Vagina (tissue), 2 donors: ENCODE measurements at regions not wholly inside any gene's neighbourhood (a gene's known extent, or its start where the extent isn't known, plus 50 kb on each side); places are given as distances from the start of the nearest gene placed in this dataset.

Source experiments
- DNase-seq, 2 donors: peaks; one replicate each; pipeline ENCODE4 v3.0.0-alpha.2; 2017; ENCODE audit errors: extremely low spot score in 2 of 2
- H3K27ac ChIP-seq: fragments of 200-600 bp; sonication (generic); one replicate; pipeline ENCODE4 v1.5.1; 2019
- H3K27me3 ChIP-seq: fragments of 200-600 bp; sonication (generic); one replicate; pipeline ENCODE4 v1.5.1; 2019
- H3K36me3 ChIP-seq, 2 donors: fragments of 200-600 bp; sonication (generic); one replicate each; pipeline ENCODE4 v1.5.1; 2017 to 2019
- H3K4me1 ChIP-seq: fragments of 200-600 bp; sonication (generic); one replicate; pipeline ENCODE4 v1.5.1; 2019
- H3K4me3 ChIP-seq, 2 donors: fragments of 200-600 bp; sonication (generic); 1 replicate in 1 of 2; 2 replicates in 1 of 2; pipeline ENCODE4 v1.5.1; 2016 to 2019
- H3K9me3 ChIP-seq: fragments of 200-600 bp; sonication (generic); one replicate; pipeline ENCODE4 v1.5.1; 2019
- POLR2A ChIP-seq, 2 donors: fragments of 450-650 bp; IDR thresholded peaks; one replicate each; pipeline ENCODE4 v1.6.1; 2017; ENCODE audit warnings: antibody characterized with exemption in 2 of 2, mild to moderate bottlenecking in 2 of 2, moderate library complexity in 2 of 2
- POLR2AphosphoS5 ChIP-seq, 2 donors: sonication (generic); formaldehyde crosslinking; IDR thresholded peaks; one replicate each; pipeline ENCODE4 v1.9.0; 2017; ENCODE audit warnings: antibody characterized with exemption in 2 of 2, mild to moderate bottlenecking in 2 of 2, low read depth in 1 of 2; ENCODE audit not compliant: insufficient read depth in 1 of 2
- intact Hi-C: fragments of 100-400 bp; cut with DNase I; formaldehyde crosslinking; loops from one replicate; pipeline ENCODE4 v1.15.1; 2023
- TF ChIP-seq, protein P1 (sequence below), 3 experiments: fragments of 450-650 bp in 2 of 3; fragments of 200-600 bp in 1 of 3; sonication (generic) in 1 of 3; IDR thresholded peaks; one replicate each; pipeline ENCODE4 v1.5.1; 2017 to 2019; ENCODE audit warnings: antibody characterized with exemption in 3 of 3, mild to moderate bottlenecking in 2 of 3, moderate library complexity in 2 of 3

DNA sequence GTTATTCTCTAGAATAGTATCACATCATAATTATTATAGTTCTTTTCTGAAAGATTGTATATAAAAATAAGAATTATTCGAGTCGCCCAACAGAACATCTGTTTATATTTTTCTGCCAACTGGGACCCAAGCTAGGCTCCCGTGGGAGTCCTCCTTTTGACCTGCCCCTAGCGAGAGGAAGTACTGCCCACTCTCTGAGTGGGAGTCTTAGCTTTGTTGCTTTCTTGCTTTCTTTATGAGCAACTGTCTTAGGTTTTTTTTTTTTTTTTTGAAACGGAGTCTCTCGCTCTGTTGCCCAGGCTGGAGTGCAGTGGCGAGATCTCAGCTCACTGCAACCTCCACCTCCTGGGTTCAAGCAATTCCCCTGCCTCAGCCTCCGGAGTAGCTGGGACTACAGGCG is 202.0 kb upstream of the ZNF184 start:
- intact Hi-C loops, result no loop called here
- no peaks in the 10 kb centered on the region for H3K27me3 ChIP-seq
- DNase-seq, result no peak

DNA sequence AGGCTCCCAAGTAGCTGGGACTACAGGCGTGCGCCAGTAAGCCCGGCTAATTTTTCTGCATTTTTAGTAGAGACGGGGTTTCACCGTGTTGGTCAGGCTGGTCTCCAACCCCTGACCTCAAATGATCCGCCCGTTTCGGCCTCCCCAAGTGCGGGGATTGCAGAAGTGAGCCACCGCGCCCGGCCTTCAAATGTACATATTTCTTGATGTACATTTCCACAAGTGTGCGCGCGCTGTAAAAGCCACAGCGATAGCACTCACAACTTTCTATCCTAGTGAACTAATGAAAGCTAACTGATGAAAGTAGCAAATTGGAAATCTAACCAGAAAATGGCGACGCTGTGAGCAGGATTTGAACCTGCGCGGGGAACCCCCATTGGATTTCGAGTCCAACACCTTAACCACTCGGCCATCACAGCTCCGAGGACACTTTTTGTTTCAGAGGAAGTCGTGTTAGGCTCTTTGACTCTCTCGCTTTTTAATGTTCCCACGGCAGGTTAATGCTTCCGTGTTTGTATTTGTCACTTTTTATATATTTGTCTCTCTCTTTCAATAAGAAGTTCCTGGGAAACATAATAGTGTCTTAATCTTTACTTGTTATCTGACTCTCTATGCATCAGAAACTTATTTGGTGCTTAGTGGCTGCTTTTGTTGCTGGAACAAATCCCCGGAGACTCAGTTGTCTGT is 199.4 kb upstream of the ZNF184 start:
- Histone ChIP-seq H3K4me1 (peaks cover 13% of the 10 kb centered on the region), H3K27me3 (no peaks in the 10 kb centered on the region), H3K9me3 (no peaks in the 10 kb centered on the region), H3K4me3 (no peak overlapping the region), H3K36me3 (no peaks in the 10 kb centered on the region), H3K27ac (no peak overlapping the region)
- DNase-seq, result no peak
- intact Hi-C loops, result no loop called here
- no peak for TF ChIP-seq POLR2A (IDR thresholded peaks at IDR 0.05)
- TF ChIP-seq, protein P1, sequence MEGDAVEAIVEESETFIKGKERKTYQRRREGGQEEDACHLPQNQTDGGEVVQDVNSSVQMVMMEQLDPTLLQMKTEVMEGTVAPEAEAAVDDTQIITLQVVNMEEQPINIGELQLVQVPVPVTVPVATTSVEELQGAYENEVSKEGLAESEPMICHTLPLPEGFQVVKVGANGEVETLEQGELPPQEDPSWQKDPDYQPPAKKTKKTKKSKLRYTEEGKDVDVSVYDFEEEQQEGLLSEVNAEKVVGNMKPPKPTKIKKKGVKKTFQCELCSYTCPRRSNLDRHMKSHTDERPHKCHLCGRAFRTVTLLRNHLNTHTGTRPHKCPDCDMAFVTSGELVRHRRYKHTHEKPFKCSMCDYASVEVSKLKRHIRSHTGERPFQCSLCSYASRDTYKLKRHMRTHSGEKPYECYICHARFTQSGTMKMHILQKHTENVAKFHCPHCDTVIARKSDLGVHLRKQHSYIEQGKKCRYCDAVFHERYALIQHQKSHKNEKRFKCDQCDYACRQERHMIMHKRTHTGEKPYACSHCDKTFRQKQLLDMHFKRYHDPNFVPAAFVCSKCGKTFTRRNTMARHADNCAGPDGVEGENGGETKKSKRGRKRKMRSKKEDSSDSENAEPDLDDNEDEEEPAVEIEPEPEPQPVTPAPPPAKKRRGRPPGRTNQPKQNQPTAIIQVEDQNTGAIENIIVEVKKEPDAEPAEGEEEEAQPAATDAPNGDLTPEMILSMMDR (IDR thresholded peaks at IDR 0.05), result no peak
- TF ChIP-seq POLR2AphosphoS5 (IDR thresholded peaks at IDR 0.05; ENCODE audit: insufficient read depth in 1 of 2, low read depth in 1 of 2), result no peak

More for the DNA sequence above, 202.0 kb upstream of the ZNF184 start:
- Histone ChIP-seq H3K36me3 (no peaks in the 10 kb centered on the region), H3K4me1 (peaks cover 7% of the 10 kb centered on the region), H3K9me3 (no peaks in the 10 kb centered on the region), H3K27ac (no peak overlapping the region), H3K4me3 (no peak overlapping the region)
- TF ChIP-seq, protein P1 (IDR thresholded peaks at IDR 0.05), result no peak
- TF ChIP-seq POLR2AphosphoS5 (IDR thresholded peaks at IDR 0.05; ENCODE audit: insufficient read depth in 1 of 2, low read depth in 1 of 2), result no peak
- no peak for TF ChIP-seq POLR2A (IDR thresholded peaks at IDR 0.05)

DNA sequence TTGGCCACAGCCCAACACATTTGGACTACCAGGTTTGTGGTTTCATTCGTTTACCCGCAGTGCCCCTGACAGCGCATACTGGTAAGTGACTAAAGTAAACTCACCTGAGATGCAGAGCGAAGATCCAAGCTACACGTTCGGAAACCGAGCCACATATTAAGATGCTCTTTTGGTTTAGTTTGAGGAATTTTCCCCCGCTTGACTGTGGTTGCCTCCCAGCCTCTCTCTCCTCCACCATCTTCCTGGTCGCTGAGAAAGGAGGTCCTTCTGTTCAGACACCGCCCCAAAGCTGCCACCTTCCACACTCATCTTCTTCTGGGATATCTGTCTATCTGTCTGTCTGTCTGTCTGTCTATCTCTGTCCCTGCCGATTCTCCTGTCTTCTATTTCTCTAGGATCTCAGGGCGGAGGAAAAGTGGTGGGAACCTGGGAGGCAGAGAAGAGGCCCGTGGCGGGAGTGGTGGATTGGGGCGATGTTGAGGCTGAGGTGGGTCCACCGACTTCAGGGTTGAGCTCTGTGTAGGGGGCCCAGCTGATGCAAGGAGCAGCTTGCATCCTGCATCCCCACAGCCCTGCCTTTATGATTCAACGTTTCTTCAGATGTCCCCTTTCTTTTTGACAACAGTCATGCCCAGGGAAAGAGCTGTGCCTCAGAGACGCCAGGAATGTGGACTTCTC is 196.9 kb upstream of the ZNF184 start:
- TF ChIP-seq, protein P1 (IDR thresholded peaks at IDR 0.05), result no peak
- TF ChIP-seq POLR2AphosphoS5 (IDR thresholded peaks at IDR 0.05; ENCODE audit: insufficient read depth in 1 of 2, low read depth in 1 of 2) (no peak), POLR2A (IDR thresholded peaks at IDR 0.05) (no peak)
- Histone ChIP-seq H3K4me3 (peak overlapping the region; percentile 12 to 36), H3K27ac (no peak overlapping the region), H3K27me3 (no peaks in the 10 kb centered on the region), H3K36me3 (no peaks in the 10 kb centered on the region), H3K4me1 (peaks cover 13% of the 10 kb centered on the region), H3K9me3 (no peaks in the 10 kb centered on the region)
- intact Hi-C loops, result no loop called here
- DNase-seq, result no peak

DNA sequence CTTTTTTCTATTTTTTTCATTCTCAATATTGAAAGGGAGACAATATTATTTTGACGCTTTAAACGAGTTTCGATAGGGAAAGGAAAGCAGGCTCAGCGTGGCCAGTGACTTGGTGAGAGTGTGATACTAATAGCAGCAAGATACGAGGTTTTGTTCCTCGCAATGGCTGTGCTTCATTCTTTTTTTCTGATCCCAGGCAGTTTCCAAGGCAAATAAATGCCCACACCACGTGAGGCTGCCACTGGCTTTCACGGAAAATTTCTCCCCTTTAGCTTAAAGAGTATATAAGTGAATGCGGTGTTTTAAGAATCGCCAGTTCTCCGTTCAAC is 196.4 kb upstream of the ZNF184 start:
- H3K4me1 ChIP-seq, result peaks cover 13% of the 10 kb centered on the region
- peak overlapping the region; percentile 12 to 36 for H3K4me3 ChIP-seq
- TF ChIP-seq POLR2AphosphoS5 (IDR thresholded peaks at IDR 0.05; ENCODE audit: insufficient read depth in 1 of 2, low read depth in 1 of 2) (no peak), POLR2A (IDR thresholded peaks at IDR 0.05) (no peak)
- TF ChIP-seq, protein P1 (IDR thresholded peaks at IDR 0.05), result no peak
- H3K9me3 ChIP-seq, result no peaks in the 10 kb centered on the region
- no peaks in the 10 kb centered on the region for H3K27me3 ChIP-seq
- H3K27ac ChIP-seq, result no peak overlapping the region
- intact Hi-C loops, result no loop called here
- no peak for DNase-seq
- no peaks in the 10 kb centered on the region for H3K36me3 ChIP-seq
